SK-N-SH treated with all-trans-retinoic acid at 6 μM for 48 hours (cell line): ENCODE measurements at regions not wholly inside any gene's neighbourhood (a gene's known extent, or its start where the extent isn't known, plus 50 kb on each side); places are given as distances from the start of the nearest gene placed in this dataset.

Experiments used
- ARNTL ChIP-seq: fragments of 450-650 bp; formaldehyde crosslinking; IDR thresholded peaks from 2 replicates; pipeline ENCODE4 v1.5.0; 2020; ENCODE audit warnings: low read depth, mild to moderate bottlenecking, moderate library complexity, borderline replicate concordance
- BACH2 ChIP-seq: fragments of 250-450 bp; sonication (Bioruptor Pico); IDR thresholded peaks from 2 replicates; pipeline ENCODE4 v1.9.0; 2021; ENCODE audit warnings: mild to moderate bottlenecking, borderline replicate concordance
- ESRRG ChIP-seq: fragments of 250-450 bp; sonication (Bioruptor Pico); IDR thresholded peaks from 2 replicates; pipeline ENCODE4 v1.6.1; 2021; ENCODE audit warnings: mild to moderate bottlenecking
- PATZ1 ChIP-seq: fragments of 250-450 bp; sonication (Bioruptor Pico); IDR thresholded peaks from 2 replicates; pipeline ENCODE4 v1.8.0; 2020; ENCODE audit warnings: mild to moderate bottlenecking, moderate library complexity, borderline replicate concordance
- RARB ChIP-seq: fragments of 250-450 bp; sonication (Bioruptor Pico); IDR thresholded peaks from 2 replicates; pipeline ENCODE4 v1.8.0; 2021; ENCODE audit warnings: mild to moderate bottlenecking, moderate library complexity
- TCF4 ChIP-seq: fragments of 250-450 bp; sonication (Bioruptor Pico); IDR thresholded peaks from 2 replicates; pipeline ENCODE4 v1.8.0; 2021; ENCODE audit warnings: mild to moderate bottlenecking, moderate library complexity, borderline replicate concordance
- ZFP3 ChIP-seq: fragments of 250-450 bp; sonication (Bioruptor Pico); IDR thresholded peaks from 2 replicates; pipeline ENCODE4 v1.5.0; 2020; ENCODE audit warnings: mild to moderate bottlenecking, moderate library complexity
- ZNF8 ChIP-seq: fragments of 450-650 bp; formaldehyde crosslinking; IDR thresholded peaks from 2 replicates; pipeline ENCODE4 v1.5.0; 2020; ENCODE audit warnings: mild to moderate bottlenecking, moderate library complexity

DNA sequence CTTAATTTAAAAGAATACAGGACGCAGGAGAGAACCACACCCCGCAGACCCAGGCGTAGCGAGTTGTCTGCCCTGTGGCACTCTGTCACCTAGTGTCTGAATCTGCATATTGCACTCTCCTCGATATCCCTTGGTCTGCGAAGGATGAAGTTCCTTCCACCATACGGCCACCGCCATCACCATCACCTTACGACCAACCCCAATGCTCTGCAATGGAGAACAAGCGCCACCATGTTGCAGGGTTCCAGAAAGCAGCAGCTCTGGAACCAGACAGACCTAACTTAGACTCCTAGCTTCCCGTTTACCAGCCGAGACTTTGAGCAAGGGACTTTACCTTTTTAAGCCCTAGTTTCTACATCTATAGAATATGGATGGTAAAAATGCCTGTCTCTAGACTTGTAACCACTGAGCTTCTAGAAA, 77.4 kb upstream of the DMRT1 start:
- no peak for TF ChIP-seq TCF4 (CRISPR knock-in tag)
- no peak for TF ChIP-seq ESRRG
- no peak for TF ChIP-seq ZNF8
- TF ChIP-seq ARNTL (CRISPR knock-in tag): no peak
- TF ChIP-seq RARB (CRISPR knock-in tag): no peak
- TF ChIP-seq BACH2 (CRISPR knock-in tag): no peak
- no peak for TF ChIP-seq PATZ1 (CRISPR knock-in tag)
- TF ChIP-seq ZFP3 (CRISPR knock-in tag): no peak
